ENCODE measurements at regions not wholly inside any gene's neighbourhood (a gene's known extent, or its start where the extent isn't known, plus 50 kb on each side); places are given as distances from the start of the nearest gene placed in this dataset.

- H3K79me2 ChIP-seq (ENCODE audit: control insufficient read depth, insufficient read depth, low read length) = no peaks in the 10 kb centered on the region
- no peak overlapping the region for H3K9ac ChIP-seq (replicated peaks; ENCODE audit: extremely low read depth, insufficient read depth, low read length)
- H3K9me1 ChIP-seq (replicated peaks; ENCODE audit: control insufficient read depth, extremely low read depth, insufficient read depth, low read length) = no peaks in the 10 kb centered on the region
- dilution Hi-C loops (cut with MboI; ENCODE audit: extremely low pct_ligation_motif_present, low sequenced_read_pairs) = no loop called here
- no TSS peak for BruUV-seq (replicated peaks)
- CTCF ChIA-PET = no interaction called here
- H3K4me3 ChIP-seq (replicated peaks in 1 of 3; ENCODE audit: insufficient read depth in 1 of 3, low read depth in 1 of 3, low read length in 3 of 3) = no peak overlapping the region
- FAIRE-seq (no peak), DNase-seq (ENCODE audit: low read depth, low spot score) (no peak)
- POLR2A ChIA-PET = no interaction called here
- no peak overlapping the region for H3K4me2 ChIP-seq (ENCODE audit: insufficient read depth, low read length)
- intact Hi-C loops (cut with micrococcal nuclease) = no loop called here
- no peak overlapping the region for H3K27ac ChIP-seq (ENCODE audit: insufficient read depth, low read depth, low read length)
- H3K4me1 ChIP-seq (ENCODE audit: control insufficient read depth, extremely low read depth, insufficient read depth, low read length) = no peaks in the 10 kb centered on the region
- no peaks in the 10 kb centered on the region for H3K9me3 ChIP-seq (replicated peaks; ENCODE audit: control insufficient read depth, insufficient read depth, low read length)
- H3K27me3 ChIP-seq (ENCODE audit: control insufficient read depth in 2 of 2, insufficient read depth in 2 of 2, low read length in 2 of 2) = peaks cover 1 to 2% of the 10 kb centered on the region in 2 experiments
- H4K20me1 ChIP-seq (replicated peaks; ENCODE audit: control insufficient read depth, extremely low read depth, insufficient read depth, low read length) = no peaks in the 10 kb centered on the region
- no peaks in the 10 kb centered on the region for H3K36me3 ChIP-seq (ENCODE audit: control insufficient read depth in 2 of 2, extremely low read depth in 1 of 2, insufficient read depth in 2 of 2, low read length in 2 of 2)
- TF ChIP-seq POLR2AphosphoS5 (IDR thresholded peaks at IDR 0.05; ENCODE audit: insufficient read depth, low read depth, low read length) = no peak
- TF ChIP-seq MAX (IDR thresholded peaks at IDR 0.05; ENCODE audit: insufficient read depth, insufficient read length) = no peak
- no peak for TF ChIP-seq MYC (IDR thresholded peaks at IDR 0.05; ENCODE audit: low read depth, low read length)
- TF ChIP-seq JUN (IDR thresholded peaks at IDR 0.05; ENCODE audit: borderline replicate concordance, insufficient read depth, insufficient read length, low read depth) = no peak
- no peak for TF ChIP-seq FOS (IDR thresholded peaks at IDR 0.05; ENCODE audit: borderline replicate concordance, insufficient read depth, low read length)
- TF ChIP-seq GATA2 (IDR thresholded peaks at IDR 0.05; ENCODE audit: insufficient read depth, insufficient read length, low read depth, low read length) = no peak
- no peak for TF ChIP-seq CTCF (IDR thresholded peaks at IDR 0.05; ENCODE audit: extremely low read depth in 1 of 2, insufficient read depth in 1 of 2, low read depth in 1 of 2, low read length in 2 of 2)
- TF ChIP-seq EZH2 (IDR thresholded peaks at IDR 0.05; ENCODE audit: borderline replicate concordance, low read depth, low read length, severe bottlenecking) = no peak
- no peak for TF ChIP-seq POLR2A (IDR thresholded peaks at IDR 0.05; ENCODE audit: low read depth, low read length)
- no peak overlapping the region for H2AFZ ChIP-seq (ENCODE audit: low read depth, low read length)
Observed at GRCh38 chr2:12303181-12304030, 413.3 kb upstream of the TRIB2 start.

All from endothelial cell of umbilical vein (primary cell).